ENCODE measurements at regions not wholly inside any gene's neighbourhood (a gene's known extent, or its start where the extent isn't known, plus 50 kb on each side); places are given as distances from the start of the nearest gene placed in this dataset.
"Not testable (repeated sequence)": the region's sequence is repeated elsewhere in the genome, so short reads cannot be mapped to it uniquely, and the experiment has no call there.

- no peak for ATAC-seq (ENCODE audit: insufficient number of reproducible peaks, low FRiP score, low read depth)
- Histone ChIP-seq H3K27ac (no peak overlapping the region), H3K36me3 (no peaks in the 10 kb centered on the region), H3K4me1 (ENCODE audit: control insufficient read depth in 1 of 2, low read depth in 2 of 2) (no peaks in the 10 kb centered on the region), H3K4me3 (no peak overlapping the region), H3K27me3 (replicated peaks; ENCODE audit: insufficient read depth) (no peaks in the 10 kb centered on the region), H3K9me3 (no peaks in the 10 kb centered on the region)
- no peak for TF ChIP-seq CTCF (IDR thresholded peaks at IDR 0.05)
- no peak for DNase-seq (ENCODE audit: low spot score)
These were observed 512.1 kb upstream of the ROBO2 start for GRCh38 chr3:76527773-76528172.

- H3K27ac ChIP-seq = no peak overlapping the region
These were observed 507.6 kb upstream of the ROBO2 start for GRCh38 chr3:76532158-76532822.

GRCh38 chr3:76533710-76534109 lies 506.2 kb upstream of the ROBO2 start:
- H3K4me3 ChIP-seq; ATAC-seq (ENCODE audit: insufficient number of reproducible peaks, low FRiP score, low read depth); H3K9me3 ChIP-seq; H3K27ac ChIP-seq; H3K36me3 ChIP-seq; H3K27me3 ChIP-seq (replicated peaks; ENCODE audit: insufficient read depth); H3K4me1 ChIP-seq (ENCODE audit: control insufficient read depth in 1 of 2, low read depth in 2 of 2); DNase-seq (ENCODE audit: low spot score): not testable (repeated sequence)

More at GRCh38 chr3:76532158-76532822, 507.6 kb upstream of the ROBO2 start:
- Histone ChIP-seq H3K27me3 (replicated peaks; ENCODE audit: insufficient read depth) (no peaks in the 10 kb centered on the region), H3K4me3 (no peak overlapping the region), H3K36me3 (no peaks in the 10 kb centered on the region), H3K9me3 (no peaks in the 10 kb centered on the region), H3K4me1 (ENCODE audit: control insufficient read depth in 1 of 2, low read depth in 2 of 2) (no peaks in the 10 kb centered on the region)
- TF ChIP-seq CTCF (IDR thresholded peaks at IDR 0.05) = no peak
- DNase-seq (ENCODE audit: low spot score) (no peak), ATAC-seq (ENCODE audit: insufficient number of reproducible peaks, low FRiP score, low read depth) (no peak)

- not testable (repeated sequence) for ATAC-seq (ENCODE audit: insufficient number of reproducible peaks, low FRiP score, low read depth); H3K36me3 ChIP-seq; H3K4me1 ChIP-seq (ENCODE audit: control insufficient read depth in 1 of 2, low read depth in 2 of 2); DNase-seq (ENCODE audit: low spot score); H3K4me3 ChIP-seq; H3K27ac ChIP-seq; H3K27me3 ChIP-seq (replicated peaks; ENCODE audit: insufficient read depth); H3K9me3 ChIP-seq
These were observed 502.0 kb upstream of the ROBO2 start for GRCh38 chr3:76537857-76538256.

- no peak for ATAC-seq (ENCODE audit: insufficient number of reproducible peaks, low FRiP score, low read depth)
- no peak overlapping the region for H3K4me3 ChIP-seq
- no peak for TF ChIP-seq CTCF (IDR thresholded peaks at IDR 0.05)
- no peak for DNase-seq (ENCODE audit: low spot score)
- no peak overlapping the region for H3K27ac ChIP-seq
- H3K4me1 ChIP-seq (ENCODE audit: control insufficient read depth in 1 of 2, low read depth in 2 of 2) = no peaks in the 10 kb centered on the region
- H3K36me3 ChIP-seq = no peaks in the 10 kb centered on the region
- no peaks in the 10 kb centered on the region for H3K9me3 ChIP-seq
- no peaks in the 10 kb centered on the region for H3K27me3 ChIP-seq (replicated peaks; ENCODE audit: insufficient read depth)
These were observed 492.2 kb upstream of the ROBO2 start for GRCh38 chr3:76547674-76548073.

- ATAC-seq (ENCODE audit: insufficient number of reproducible peaks, low FRiP score, low read depth) (no peak), DNase-seq (ENCODE audit: low spot score) (no peak)
- Histone ChIP-seq H3K27ac (no peak overlapping the region), H3K36me3 (no peaks in the 10 kb centered on the region), H3K4me1 (ENCODE audit: control insufficient read depth in 1 of 2, low read depth in 2 of 2) (peaks cover 4 to 9% of the 10 kb centered on the region in 2 donors), H3K27me3 (replicated peaks; ENCODE audit: insufficient read depth) (no peaks in the 10 kb centered on the region), H3K9me3 (no peaks in the 10 kb centered on the region), H3K4me3 (no peak overlapping the region)
- TF ChIP-seq CTCF (IDR thresholded peaks at IDR 0.05) = no peak
These were observed 489.2 kb upstream of the ROBO2 start for GRCh38 chr3:76550522-76551201.

All from thoracic aorta (tissue), 2 donors.